ENCODE measurements at regions not wholly inside any gene's neighbourhood (a gene's known extent, or its start where the extent isn't known, plus 50 kb on each side); places are given as distances from the start of the nearest gene placed in this dataset.

- no peak for DNase-seq (ENCODE audit: low read depth in 2 of 2)
- H3K4me3 ChIP-seq (replicated peaks in 1 of 2; ENCODE audit: low read depth in 2 of 2, low read length in 2 of 2) = no peak overlapping the region
- no peak for TF ChIP-seq CTCF (IDR thresholded peaks at IDR 0.05; ENCODE audit: low read depth, low read length)
Measured at GRCh38 chr9:90285946-90286345, 356.7 kb downstream of the DIRAS2 start.

GRCh38 chr9:90287567-90288274 lies 354.9 kb downstream of the DIRAS2 start:
- H3K4me3 ChIP-seq (replicated peaks in 1 of 2; ENCODE audit: low read depth in 2 of 2, low read length in 2 of 2) = no peak overlapping the region
- no peak for TF ChIP-seq CTCF (IDR thresholded peaks at IDR 0.05; ENCODE audit: low read depth, low read length)
- no peak for DNase-seq (ENCODE audit: low read depth in 2 of 2)

- no peak overlapping the region for H3K4me3 ChIP-seq (replicated peaks in 1 of 2; ENCODE audit: low read depth in 2 of 2, low read length in 2 of 2)
- no peak for TF ChIP-seq CTCF (IDR thresholded peaks at IDR 0.05; ENCODE audit: low read depth, low read length)
- DNase-seq (ENCODE audit: low read depth in 2 of 2) = no peak
Measured at GRCh38 chr9:90288275-90288639, 354.4 kb downstream of the DIRAS2 start.

- no peak for TF ChIP-seq CTCF (IDR thresholded peaks at IDR 0.05; ENCODE audit: low read depth, low read length)
- H3K4me3 ChIP-seq (replicated peaks in 1 of 2; ENCODE audit: low read depth in 2 of 2, low read length in 2 of 2) = no peak overlapping the region
- peak in 1 of 2 donors; percentile 51 for DNase-seq (ENCODE audit: low read depth in 2 of 2)
Measured at GRCh38 chr9:90290716-90291485, 351.7 kb downstream of the DIRAS2 start.

- TF ChIP-seq CTCF (IDR thresholded peaks at IDR 0.05; ENCODE audit: low read depth, low read length) = no peak
- no peak for DNase-seq (ENCODE audit: low read depth in 2 of 2)
- no peak overlapping the region for H3K4me3 ChIP-seq (replicated peaks in 1 of 2; ENCODE audit: low read depth in 2 of 2, low read length in 2 of 2)
Measured at GRCh38 chr9:90296539-90296938, 346.1 kb downstream of the DIRAS2 start.

- no peak for DNase-seq (ENCODE audit: low read depth in 2 of 2)
- no peak for TF ChIP-seq CTCF (IDR thresholded peaks at IDR 0.05; ENCODE audit: low read depth, low read length)
- no peak overlapping the region for H3K4me3 ChIP-seq (replicated peaks in 1 of 2; ENCODE audit: low read depth in 2 of 2, low read length in 2 of 2)
Measured at GRCh38 chr9:90299968-90300367, 342.7 kb downstream of the DIRAS2 start.
